Peyer's patch (tissue), 4 donors: ENCODE measurements at regions not wholly inside any gene's neighbourhood (a gene's known extent, or its start where the extent isn't known, plus 50 kb on each side); places are given as distances from the start of the nearest gene placed in this dataset.

Experiments used
- POLR2A ChIP-seq, 2 donors: fragments of 450-650 bp; IDR thresholded peaks; one replicate each; pipeline ENCODE4 v1.5.1; 2017; ENCODE audit warnings: antibody characterized with exemption in 2 of 2, mild to moderate bottlenecking in 2 of 2, moderate library complexity in 2 of 2
- TF ChIP-seq, protein P1 (sequence below), 6 experiments: fragments of 450-650 bp in 4 of 6; fragments of 200-600 bp in 2 of 6; sonication (generic) in 1 of 6; IDR thresholded peaks; one replicate each; pipeline ENCODE4 v1.5.1; 2017 to 2019; ENCODE audit warnings: antibody characterized with exemption in 6 of 6, mild to moderate bottlenecking in 3 of 6, moderate library complexity in 1 of 6

DNA sequence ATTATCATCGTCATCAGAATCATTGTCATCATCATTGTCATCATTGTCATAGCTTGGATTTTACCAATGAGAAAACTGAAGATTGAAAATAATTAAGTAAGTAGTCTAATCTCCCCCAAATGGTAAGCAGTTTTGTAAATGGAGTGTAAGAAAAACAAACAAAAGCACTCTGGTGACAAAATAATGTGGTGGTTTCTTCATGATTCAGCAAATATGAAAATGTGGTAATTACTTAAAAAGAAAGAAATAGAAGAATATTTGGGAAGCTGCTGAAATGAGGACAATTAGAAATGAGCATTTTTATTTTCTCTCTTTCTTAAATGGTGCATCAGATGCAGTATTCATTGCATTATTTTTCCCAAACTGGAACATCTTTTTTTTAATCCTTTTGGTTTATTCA lies 514.4 kb downstream of the DCDC2C start:
- TF ChIP-seq, protein P1, sequence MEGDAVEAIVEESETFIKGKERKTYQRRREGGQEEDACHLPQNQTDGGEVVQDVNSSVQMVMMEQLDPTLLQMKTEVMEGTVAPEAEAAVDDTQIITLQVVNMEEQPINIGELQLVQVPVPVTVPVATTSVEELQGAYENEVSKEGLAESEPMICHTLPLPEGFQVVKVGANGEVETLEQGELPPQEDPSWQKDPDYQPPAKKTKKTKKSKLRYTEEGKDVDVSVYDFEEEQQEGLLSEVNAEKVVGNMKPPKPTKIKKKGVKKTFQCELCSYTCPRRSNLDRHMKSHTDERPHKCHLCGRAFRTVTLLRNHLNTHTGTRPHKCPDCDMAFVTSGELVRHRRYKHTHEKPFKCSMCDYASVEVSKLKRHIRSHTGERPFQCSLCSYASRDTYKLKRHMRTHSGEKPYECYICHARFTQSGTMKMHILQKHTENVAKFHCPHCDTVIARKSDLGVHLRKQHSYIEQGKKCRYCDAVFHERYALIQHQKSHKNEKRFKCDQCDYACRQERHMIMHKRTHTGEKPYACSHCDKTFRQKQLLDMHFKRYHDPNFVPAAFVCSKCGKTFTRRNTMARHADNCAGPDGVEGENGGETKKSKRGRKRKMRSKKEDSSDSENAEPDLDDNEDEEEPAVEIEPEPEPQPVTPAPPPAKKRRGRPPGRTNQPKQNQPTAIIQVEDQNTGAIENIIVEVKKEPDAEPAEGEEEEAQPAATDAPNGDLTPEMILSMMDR (IDR thresholded peaks at IDR 0.05): no peak
- TF ChIP-seq POLR2A (IDR thresholded peaks at IDR 0.05): no peak
